SIG-M5 (cell line): ENCODE measurements at regions not wholly inside any gene's neighbourhood (a gene's known extent, or its start where the extent isn't known, plus 50 kb on each side); places are given as distances from the start of the nearest gene placed in this dataset.
"Not testable (repeated sequence)": the region's sequence is repeated elsewhere in the genome, so short reads cannot be mapped to it uniquely, and the experiment has no call there.

Source experiments
- DNase-seq: peaks from one replicate; lab custom pipeline; 2025; lab: John Stamatoyannopoulos, UW

DNA sequence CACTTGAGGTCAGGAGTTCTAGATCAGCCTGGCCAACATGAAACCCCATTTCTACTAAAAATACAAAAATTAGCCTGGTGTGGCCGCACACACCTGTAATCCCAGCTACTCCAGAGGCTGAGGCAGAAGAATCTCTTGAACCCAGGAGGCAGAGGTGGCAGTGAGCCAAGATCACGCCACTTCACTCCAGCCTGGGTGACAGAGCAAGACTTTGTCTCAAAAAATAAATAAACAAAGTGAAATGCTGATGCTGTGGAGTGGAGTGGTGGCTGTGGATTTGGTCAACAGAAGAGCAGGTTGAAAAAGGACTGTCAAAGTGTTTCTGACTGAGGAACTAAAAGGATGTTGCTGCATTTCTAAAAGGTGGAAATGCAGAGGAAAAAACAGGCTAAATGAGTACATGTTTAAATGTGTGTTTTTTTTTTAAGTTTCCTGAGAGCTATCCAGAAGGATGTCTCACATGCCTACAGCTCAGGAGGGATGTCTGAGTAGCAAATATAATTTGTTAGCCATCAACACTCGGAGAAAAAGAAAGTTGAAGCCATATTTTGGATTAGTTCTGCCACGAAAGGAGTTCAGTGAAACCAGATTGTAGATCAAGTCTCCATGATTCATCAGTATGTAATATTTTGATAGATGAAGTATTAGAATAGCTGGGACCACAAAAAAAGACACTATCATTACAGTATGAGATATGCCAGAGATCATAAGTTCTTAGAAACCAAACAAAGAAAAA is 621.1 kb upstream of the ADGRB3 start:
- DNase-seq, result no peak

DNA sequence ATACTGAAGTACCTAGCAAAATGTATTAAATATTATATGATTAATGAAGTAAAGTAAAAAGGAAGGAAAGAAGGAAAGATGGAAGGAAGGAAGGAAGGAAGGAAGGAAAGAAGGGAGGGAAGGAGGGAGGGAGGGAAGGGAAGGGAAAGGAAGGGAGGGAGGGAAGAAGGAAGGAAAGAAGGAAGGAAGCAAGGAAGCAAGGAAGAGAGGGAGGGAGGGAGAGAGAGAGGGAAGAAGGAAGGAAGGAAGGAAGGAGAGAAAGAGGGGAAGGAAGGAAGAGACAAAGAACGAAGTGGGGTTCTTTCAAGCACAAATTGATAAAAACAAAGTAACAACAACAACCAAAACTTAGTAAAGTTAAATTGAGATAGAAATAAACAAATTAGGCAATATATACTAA is 622.3 kb upstream of the ADGRB3 start:
- no peak for DNase-seq

DNA sequence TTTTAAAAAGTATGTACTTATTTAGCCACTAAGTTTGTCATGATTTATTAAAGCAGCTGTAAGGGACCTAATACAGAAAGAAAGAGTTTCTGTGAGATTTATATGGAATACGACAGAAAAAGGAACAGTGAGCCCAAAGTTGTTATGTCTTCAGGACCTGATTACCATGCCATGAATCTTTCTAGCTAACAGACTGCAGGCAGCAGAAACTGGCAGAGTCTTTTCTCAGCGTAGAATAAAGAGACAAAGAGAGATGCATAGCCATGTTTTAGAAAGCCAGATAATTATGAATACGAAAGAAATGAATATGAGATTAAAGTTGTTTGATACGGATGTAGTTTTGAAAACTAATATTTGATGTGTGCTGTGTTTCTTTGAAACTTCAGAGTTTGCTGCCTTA is 624.1 kb upstream of the ADGRB3 start:
- DNase-seq, result no peak

DNA sequence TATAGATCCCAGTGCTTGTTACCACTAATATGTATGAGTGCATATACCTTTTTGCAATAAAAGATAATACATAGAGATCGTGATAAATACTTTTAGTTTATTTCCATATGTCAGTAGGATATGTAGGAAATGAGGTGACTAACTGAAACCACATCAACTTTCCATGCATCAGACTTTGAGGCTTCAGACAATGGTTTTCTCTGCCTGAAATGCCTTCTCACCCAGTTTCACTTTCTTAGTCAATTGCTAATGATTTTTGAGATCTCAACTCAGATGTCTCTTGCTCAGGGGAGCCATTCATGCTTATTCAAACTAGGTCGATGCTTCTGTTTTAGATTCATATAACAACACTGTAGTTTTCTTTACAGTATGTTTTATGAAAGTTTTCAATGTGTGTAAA is 626.6 kb upstream of the ADGRB3 start:
- no peak for DNase-seq

DNA sequence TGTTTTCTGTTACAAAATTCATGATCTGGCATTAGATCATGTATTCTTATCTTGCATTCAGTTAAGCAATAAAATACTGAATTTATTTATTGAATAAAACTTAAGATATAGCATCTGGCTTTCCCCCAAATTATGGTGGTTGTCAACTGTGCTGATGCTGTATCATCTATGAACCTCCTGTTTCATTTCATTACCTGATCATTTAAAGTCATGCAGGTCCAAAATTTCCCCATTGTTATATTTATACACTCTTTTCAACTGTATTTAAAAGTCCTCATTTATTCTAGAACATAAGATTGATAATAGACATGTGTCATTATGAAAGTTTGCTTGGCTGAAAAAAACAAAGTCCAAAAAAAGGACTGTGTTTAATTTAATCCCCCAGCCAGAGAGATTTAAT is 627.4 kb upstream of the ADGRB3 start:
- no peak for DNase-seq

DNA sequence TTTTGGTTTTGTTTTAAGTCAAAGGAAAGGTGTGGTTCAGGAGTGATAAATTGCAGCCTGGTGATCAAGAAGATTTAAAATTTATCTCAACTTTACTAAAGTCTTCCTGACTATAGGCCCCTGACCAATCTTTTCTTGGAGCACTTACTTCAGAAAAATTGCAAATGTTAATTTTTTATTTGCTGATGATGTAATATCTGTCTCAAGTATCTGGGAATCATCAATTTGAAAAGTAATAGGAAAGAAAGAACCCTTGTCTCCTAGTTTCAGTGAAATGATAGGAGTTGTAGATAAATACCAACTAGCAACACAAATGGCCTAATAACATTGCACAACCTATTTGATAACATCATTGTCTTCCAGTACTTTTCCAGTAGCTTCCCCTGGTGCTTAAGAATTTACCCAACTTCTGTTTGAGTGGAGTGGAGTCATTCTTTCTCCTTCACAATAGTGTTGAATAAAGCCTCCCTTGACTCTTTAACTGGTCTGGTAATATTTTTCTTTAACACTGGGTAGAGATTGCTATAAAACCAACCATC is 648.3 kb upstream of the ADGRB3 start:
- DNase-seq, result no peak

DNA sequence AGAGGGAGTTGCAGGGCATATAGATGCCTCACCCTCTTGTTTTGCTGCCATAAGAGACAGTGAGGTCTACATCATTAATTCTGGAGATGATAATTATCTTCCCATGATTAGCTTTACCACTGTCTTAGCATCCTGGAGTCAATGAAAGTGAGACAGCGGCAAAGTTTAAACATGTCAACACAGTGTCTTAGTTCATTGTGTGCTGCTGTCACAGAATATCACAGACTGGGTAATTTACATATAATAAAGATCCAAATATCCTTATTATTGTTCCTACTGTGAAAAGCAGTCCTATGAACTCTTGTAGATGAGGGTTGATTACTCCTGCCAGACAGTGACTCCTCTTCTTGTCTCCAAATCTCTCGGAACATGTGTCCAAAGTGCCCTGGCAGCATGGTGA is 658.6 kb upstream of the ADGRB3 start:
- no peak for DNase-seq

DNA sequence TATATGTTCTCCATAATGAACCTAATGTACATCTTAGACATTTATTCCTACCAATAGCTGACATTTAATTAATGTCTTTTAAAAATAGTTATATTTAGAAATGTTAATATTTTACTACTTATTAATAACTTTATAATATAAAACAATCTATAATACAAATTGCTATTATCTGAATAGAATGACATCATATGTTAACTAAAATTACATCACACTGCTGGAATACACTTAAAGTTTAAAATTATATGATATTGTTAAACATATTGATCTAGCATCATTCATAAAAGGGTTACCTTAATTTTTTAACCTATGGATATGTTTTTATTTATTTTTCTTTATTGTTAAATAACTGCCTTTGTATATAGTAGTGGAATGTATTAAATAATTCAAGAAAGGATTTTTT is 660.2 kb upstream of the ADGRB3 start:
- DNase-seq, result no peak

DNA sequence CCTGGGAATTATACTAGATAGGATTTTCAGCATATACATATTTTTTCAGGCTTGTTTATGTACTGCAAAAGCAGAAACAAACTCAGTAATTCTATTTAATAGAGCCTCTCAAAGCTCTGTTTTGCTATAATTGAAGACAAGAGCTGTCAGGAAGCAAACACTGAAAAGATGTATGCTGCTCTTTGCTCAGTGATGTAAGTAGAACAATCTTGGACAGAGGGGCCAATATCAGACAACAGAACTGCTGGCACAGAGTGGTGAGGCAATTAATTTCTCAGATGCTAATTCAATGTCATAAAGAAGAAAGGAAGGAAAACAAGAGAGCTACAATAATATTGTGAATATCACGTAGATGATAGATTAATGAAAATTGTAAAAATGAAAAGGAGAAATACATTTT is 663.3 kb upstream of the ADGRB3 start:
- no peak for DNase-seq

DNA sequence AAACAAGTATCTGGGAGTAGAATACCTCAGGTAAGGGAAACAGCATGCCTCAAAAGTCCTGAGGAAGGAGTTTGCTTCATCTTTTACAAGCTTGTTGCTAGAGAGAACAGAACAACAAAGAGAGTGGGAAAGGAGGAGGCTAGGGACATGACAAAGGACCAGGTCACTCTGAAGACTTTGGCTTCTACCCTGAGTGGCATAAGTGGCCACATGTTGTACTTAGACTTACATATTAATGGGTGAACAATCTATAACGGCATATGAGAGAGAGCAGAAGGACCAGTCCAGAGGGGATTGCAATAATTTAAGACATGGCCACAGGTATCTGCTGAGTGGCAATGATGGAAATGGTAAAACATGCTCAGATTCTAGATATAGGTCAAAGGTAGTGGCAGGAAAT is 668.3 kb upstream of the ADGRB3 start:
- no peak for DNase-seq

DNA sequence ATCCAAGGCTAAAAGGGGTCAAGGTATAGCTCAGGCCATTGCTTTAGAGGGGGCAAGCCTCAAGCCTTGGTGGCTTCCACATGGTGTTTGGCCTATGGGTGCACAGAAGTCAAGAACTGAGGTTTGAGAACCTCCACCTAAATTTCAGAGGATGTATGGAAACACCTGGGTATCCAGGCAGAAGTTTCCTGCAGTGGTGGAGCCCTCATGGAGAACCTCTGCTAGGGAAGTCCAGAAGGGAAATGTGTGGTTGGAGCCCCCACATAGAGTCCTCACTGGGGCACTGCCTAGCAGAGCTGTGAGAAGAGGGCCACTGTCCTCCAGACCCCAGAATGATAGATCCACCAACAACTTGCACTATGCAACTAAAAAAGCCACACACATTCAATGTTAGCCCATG is 678.7 kb upstream of the ADGRB3 start:
- DNase-seq, result no peak

DNA sequence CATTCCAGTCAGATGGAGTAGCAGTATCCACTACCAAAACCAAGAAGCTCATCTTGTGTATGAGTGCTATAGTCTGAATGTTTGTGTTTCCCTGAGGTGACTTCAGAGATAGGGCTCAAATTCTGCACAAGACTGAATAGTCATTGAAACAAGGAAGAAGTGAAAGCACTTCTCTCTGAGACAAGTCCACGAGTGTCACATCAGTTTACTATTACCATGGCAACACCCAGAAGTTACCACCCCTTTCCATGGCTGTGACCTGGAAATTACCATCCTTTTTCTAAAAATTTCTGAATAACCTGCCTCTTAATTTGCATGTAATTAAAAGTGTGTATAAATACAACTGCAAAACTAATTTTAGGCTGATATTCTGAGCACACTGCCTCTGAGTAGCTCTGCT is 682.1 kb upstream of the ADGRB3 start:
- no peak for DNase-seq

DNA sequence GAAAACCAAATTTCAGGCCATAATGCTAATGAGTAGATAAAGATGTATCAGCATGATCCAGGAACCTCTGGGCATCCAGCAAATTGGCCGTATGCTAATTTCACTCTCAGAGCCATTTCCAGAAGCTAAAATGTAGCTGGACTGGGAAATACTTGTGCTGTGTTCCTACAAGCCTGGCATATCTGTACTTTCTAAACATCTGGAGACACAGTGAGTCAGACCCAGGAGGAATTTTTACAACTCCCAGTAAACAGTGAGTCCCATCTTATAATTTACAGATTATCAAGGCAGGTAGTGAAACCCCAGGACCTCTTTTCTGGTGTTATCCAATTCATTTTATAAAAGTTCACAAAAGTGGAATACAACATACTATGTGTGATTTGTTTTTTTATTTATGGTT is 683.0 kb upstream of the ADGRB3 start:
- DNase-seq, result no peak

DNA sequence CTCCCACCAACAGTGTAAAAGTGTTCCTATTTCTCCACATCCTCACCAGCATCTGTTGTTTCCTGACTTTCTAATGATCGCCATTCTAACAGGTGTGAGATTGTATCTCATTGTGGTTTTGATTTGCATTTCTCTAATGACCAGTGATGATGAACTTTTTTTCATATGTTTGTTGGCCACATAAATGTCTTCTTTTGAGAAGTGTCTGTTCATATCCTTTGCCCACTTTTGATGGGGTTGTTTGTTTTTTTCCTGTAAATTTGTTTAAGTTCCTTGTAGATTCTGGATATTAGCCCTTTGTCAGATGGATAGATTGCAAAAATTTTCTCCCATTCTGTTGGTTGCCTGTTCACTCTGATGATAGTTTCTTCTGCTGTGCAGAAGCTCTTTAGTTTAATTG is 687.3 kb upstream of the ADGRB3 start:
- not testable (repeated sequence) for DNase-seq

DNA sequence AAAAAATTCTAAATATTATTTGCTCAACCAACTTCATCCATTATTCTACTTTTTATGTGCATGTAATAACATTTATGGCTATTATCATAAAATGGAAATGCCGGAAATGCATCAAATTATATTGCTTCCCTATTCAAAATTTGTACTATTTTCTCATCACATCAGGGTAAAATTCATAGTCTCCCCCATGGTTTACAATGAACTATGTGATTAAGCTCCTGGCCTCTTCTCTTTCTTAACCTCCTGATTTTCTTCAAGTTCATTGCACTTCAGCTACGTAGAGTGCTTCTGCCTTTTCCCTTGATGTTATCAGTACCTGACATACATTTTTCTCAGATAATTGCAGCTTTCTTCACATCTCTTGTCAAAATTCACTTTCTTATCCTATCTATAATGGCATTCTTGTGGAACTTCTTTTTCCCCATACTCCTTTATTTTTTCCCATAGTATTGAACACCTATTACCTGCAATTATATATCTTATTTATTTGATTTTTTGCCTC is 699.1 kb upstream of the ADGRB3 start:
- DNase-seq, result no peak

DNA sequence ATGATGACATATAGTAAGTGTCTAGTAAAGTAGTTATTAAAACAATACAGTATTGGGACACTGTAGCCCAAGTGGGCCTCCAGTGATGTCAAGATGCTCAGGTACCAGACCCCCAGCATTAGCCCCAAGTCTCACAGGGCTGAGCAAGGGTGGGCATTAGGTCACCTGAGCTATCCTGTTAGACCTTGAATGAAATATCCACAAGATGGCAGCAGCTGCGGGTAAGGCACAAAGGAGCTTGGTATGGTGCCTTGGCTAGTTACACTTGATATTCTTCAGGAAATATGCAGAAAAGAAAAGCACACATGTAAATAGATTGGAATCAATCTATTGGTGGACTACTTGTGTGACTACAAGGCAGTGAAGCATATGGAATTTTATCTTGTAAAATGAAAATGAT is 701.8 kb upstream of the ADGRB3 start:
- DNase-seq, result no peak

DNA sequence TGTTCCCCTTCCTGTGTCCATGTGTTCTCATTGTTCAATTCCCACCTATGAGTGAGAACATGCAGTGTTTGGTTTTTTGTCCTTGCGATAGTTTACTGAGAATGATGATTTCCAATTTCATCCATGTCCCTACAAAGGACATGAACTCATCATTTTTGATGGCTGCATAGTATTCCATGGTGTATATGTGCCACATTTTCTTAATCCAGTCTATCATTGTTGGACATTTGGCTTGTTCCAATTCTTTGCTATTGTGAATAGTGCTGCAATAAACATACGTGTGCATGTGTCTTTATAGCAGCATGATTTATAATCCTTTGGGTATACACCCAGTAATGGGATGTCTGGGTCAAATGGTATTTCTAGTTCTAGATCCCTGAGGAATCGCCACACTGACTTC is 712.5 kb upstream of the ADGRB3 start:
- not testable (repeated sequence) for DNase-seq

DNA sequence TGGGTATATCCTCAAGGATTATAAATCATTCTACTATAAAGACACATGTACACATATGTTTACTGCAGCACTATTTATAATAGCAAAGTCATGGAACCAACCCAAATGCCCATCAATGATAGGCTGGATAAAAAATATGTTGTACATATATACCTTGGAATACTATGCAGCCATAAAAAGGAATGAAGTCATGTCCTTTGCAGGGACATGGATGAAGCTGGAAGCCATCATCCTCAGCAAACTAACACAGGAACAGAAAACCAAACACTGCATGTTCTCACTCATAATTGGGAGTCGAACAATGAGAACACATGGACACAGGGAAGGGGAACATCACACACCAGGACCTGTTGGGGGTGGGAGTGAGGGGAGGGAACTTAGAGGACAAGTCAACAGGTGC is 715.0 kb upstream of the ADGRB3 start:
- not testable (repeated sequence) for DNase-seq

DNA sequence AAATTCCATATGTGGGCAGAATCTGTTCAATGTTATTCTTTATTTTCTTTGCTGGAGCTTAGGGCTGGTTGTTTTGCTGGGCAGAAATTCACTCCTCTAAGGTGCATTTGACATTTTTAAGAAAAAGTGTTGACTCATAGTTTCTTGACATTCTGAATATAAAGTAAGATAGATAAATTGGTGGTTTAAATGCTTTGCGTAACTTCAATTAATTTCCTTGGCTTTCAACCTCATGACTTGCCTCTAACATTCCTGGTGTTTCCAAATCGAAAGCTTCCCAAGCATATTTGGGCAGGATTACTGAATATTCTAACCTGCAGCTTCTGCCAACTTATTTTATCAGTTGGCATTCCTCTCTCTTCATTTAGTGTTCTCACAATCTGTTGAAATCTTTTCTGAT is 718.7 kb upstream of the ADGRB3 start:
- no peak for DNase-seq

DNA sequence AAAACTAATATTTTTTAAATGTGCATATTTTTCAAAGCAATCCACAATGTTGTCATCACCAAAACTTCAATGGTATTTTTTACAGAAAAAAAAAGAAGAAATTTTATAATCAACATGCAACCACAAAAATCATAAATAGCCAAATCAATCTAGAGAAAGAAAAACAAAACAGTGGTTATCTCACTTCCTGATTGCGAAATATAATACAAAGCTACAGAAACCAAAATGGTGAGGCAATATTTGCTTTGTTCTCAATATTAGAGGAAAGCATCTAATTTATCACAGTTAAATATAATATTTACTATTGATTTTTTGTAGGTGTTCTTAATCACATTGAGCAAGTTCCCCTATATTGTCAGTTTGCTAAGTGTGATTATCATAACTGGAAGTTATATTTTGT is 720.7 kb upstream of the ADGRB3 start:
- no peak for DNase-seq

DNA sequence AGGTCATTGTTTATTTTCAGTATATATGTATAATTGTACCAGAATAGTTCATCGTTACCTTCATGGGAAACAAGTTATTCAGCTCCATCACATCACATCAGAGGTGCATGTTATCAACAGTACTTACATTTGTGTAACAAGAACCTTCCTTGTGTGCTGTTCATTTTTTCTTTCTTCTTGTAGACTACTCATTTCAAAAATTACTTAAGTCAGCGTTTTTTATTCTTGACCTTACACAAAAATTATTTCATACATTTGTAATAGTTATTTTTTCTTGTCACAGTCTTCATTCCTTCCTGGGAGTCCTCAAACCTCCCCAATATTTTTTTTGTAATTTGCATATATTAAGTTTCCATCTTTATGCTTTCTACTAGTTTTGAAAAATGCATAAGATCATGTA is 725.7 kb upstream of the ADGRB3 start:
- DNase-seq, result no peak

DNA sequence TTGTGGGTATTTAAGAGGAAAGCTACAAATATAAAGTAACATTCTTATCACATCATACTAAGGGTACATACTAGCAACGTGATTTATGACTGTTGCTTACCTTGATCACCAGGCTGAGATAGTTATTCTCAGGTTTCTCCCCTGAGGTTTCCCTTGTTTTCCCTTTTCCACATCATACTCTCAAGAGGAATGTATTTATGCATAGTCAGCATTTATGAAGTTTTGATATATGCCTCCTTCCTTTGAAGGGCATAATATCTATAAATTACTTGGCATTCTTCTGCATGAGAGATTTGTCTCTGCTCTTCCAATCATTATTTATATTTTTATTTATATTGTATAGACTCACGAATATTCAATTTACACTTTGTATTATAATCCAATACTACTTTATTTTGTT is 726.7 kb upstream of the ADGRB3 start:
- DNase-seq, result no peak

DNA sequence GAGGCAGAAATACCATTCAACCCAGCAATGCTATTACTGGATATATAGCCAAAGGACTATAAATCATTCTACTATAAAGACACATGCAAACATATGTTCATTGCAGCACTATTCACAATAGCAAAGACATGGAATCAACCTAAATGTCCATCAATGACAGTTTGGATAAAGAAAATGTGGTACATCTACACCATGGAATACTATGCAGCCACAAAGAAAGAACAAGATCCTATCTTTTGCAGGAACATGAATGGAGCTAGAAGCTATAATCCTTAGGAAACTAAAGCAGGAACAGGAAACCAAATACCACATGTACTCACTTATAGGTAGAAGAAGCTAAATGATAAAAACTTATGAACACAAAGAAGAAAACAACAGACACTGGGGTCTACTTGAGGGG is 730.3 kb upstream of the ADGRB3 start:
- not testable (repeated sequence) for DNase-seq

DNA sequence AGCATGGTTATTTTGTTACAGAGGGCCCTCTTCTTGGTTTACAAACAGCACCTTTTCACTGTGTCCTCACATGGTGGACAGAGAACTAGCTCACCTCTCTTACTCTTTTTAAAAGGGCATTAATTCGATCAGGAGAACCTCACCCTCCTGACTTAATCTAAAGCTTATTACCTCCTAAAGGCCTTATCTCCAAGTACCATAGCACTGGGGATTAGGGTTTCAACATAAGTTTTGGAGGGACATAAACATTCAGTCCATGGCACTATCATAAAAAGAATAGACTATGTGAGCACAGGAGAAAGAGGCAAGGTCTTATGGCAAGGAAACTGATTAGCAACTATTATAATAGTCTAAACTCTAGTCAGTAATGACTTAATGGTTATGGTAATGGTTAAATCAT is 736.2 kb upstream of the ADGRB3 start:
- no peak for DNase-seq
